Skin of body (tissue), 1 donor: ENCODE measurements at regions not wholly inside any gene's neighbourhood (a gene's known extent, or its start where the extent isn't known, plus 50 kb on each side); places are given as distances from the start of the nearest gene placed in this dataset.
A peak's percentile ranks its signal among the peaks of the same experiment; 100 is the strongest.
"Not testable (repeated sequence)": the region's sequence is repeated elsewhere in the genome, so short reads cannot be mapped to it uniquely, and the experiment has no call there.

Experiments used
- DNase-seq: peaks from one replicate; lab custom pipeline; 2025; lab: John Stamatoyannopoulos, UW

GRCh38 chrX:114017086-114017485 is 566.8 kb upstream of the HTR2C start:
- no peak for DNase-seq

GRCh38 chrX:114015966-114016365 is 567.9 kb upstream of the HTR2C start:
- no peak for DNase-seq

DNA sequence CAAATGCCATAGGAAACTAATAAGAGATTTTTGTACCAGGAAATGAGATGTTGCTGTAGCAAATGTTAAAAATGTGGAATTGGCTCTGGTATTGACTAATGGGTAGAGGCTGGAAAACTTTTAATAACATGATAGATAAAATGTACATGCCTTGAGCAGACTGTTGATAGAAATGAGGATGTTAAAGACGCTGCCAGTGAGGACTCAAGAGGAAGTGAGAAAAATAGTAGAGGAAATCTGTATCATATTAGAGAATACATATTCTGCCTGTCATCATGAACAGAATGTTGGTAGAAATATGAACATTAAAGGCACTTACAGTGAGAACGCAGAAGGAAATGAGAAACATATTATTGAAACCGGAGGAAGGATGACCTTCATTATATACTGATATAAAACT is 577.2 kb upstream of the HTR2C start:
- peak; percentile 1 for DNase-seq

- no peak for DNase-seq
These were observed 587.1 kb upstream of the HTR2C start for GRCh38 chrX:113996781-113997180.

- not testable (repeated sequence) for DNase-seq
These were observed 592.2 kb upstream of the HTR2C start for GRCh38 chrX:113991720-113992119.

GRCh38 chrX:113990669-113991068 is 593.2 kb upstream of the HTR2C start:
- DNase-seq = not testable (repeated sequence)

DNA sequence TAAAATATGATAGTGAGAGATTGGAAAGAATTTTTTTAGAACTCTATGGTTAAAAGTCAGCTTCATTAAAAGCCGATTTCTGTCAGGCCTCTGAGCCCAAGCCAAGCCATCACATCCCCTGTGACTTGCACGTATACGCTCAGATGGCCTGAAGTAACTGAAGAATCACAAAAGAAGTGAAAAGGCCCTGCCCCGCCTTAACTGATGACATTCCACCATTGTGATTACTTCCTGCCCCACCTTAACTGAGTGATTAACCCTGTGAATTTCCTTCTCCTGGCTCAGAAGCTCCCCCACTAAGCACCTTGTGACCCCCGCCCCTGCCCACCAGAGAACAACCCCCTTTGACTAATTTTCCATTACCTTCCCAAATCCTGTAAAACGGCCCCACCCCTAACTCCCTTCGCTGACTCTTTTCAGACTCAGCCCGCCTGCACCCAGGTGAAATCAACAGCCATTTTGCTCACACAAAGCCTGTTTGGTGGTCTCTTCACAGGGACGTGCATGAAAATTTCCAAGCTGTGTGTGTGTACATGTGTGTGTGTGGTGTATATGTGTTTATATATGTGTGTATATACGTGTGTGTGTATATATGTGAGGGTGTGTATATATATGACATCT is 595.5 kb upstream of the HTR2C start:
- DNase-seq = not testable (repeated sequence)

- no peak for DNase-seq
These were observed 597.5 kb upstream of the HTR2C start for GRCh38 chrX:113986427-113986826.

DNA sequence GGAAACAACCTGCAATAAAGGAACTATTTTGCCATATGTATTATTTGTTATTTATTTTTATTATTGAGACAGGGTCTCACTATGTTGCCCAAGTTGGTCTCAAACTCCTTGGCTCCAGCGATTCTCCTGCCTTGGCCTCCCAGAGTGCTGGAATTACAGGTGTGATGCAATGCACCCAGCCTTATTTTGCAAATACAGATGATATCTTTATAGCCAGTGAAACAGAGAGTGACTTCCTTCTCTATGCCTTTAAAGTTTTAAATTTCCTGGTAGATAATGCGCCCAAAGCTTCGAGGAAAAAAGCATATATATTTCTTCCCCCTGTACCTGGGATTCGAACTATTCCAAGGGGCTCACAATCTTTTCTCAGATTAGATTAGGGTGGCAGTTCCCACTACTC is 601.1 kb upstream of the HTR2C start:
- DNase-seq = no peak

GRCh38 chrX:113980953-113981352 is 602.9 kb upstream of the HTR2C start:
- DNase-seq = no peak

DNA sequence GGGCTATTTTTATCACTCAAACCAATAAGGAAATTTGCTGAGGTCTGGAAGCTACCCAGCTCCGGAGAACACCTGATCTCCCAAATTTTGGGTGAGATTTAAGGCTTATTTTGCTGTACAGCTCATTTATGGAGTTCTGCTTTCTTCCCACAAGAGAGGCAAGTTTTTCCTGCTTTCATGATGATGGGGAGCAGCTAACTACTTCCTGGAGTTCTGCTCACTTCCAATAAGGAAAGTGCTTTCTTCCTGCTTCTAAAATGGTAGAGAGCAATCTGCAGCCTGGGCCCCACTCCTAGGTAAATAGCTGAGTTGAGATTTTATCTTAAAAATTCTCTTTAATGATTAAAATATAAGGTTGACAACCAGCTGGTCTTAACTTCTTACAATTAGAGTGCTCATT is 606.0 kb upstream of the HTR2C start:
- no peak for DNase-seq

GRCh38 chrX:113975441-113975840 is 608.4 kb upstream of the HTR2C start:
- no peak for DNase-seq

GRCh38 chrX:113974881-113975280 is 609.0 kb upstream of the HTR2C start:
- DNase-seq = no peak

GRCh38 chrX:113973706-113974105 is 610.2 kb upstream of the HTR2C start:
- no peak for DNase-seq

DNA sequence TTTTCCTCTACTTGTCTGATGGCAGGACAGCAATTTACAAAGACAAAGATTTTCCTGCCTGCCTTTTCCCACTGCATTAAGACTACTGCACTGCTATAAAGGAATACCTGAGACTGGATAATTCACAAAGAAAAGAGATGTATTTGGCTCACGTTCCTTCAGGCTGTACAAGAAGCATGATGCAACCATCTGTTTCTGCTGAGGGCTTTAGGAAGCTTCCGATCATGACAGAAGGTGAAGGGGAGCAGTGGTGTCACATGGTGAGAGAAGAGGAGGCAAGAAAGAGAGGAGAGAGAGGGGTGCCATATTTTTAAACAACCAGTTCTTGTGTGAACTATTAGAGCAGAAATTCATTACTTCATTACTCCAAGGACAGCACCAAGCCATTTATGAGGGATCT is 617.1 kb upstream of the HTR2C start:
- no peak for DNase-seq

DNA sequence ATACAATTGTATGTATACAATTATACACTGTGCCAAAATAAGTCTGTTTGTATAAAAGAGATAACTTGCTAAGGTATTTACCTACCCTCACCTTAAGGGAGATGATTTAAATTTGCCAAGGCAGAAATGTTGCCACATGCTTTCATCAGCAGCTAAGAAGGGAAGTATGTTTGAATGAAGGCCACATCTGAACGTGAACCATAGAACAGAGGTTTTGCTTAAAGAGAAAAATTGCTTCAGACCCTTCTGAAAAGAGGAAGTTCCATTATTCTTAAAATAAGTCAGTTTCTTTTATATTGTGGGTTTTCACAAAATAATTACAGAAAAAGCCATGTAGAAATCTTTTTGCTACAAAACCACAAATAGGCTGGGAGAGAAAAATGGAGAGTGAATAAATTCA is 621.5 kb upstream of the HTR2C start:
- DNase-seq = no peak

GRCh38 chrX:113959912-113960626 is 623.8 kb upstream of the HTR2C start:
- no peak for DNase-seq

DNA sequence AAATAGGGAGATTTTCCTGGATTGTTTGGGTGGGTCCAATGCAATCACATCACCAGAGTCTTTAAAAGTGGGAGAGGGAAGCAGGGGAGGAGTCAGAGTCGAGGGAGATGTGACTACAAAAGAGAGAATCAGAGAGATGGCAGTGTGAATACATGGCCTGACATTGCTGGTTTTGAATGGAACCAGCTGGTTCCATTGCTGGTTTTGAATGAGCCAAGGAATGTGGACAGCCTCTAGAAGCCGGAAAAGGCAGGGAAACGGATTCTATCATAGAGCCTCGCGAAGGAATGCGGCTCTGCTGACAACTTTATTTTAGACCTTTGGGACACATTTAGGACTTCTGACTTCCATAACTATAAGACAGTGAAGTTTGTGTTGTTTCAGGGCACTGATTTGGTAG is 627.0 kb upstream of the HTR2C start:
- no peak for DNase-seq

DNA sequence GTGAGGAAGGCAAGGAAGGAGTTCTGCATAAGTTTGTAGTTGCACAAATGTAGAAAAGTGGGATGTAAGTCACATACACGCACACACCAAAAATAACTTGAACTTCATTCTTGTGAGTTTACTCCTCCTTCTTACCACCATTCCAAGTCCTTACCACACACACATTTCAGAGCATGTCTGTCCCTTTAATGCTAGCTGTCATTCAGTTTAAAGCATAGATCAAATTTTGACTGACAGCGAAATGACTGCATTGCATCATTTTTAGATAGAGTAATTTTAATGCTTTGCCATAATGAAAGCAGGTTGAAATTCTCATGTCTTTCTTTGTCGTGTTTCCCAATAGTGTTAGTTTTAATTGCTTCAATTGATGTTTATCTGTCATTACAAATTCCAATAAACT is 629.6 kb upstream of the HTR2C start:
- DNase-seq = no peak

DNA sequence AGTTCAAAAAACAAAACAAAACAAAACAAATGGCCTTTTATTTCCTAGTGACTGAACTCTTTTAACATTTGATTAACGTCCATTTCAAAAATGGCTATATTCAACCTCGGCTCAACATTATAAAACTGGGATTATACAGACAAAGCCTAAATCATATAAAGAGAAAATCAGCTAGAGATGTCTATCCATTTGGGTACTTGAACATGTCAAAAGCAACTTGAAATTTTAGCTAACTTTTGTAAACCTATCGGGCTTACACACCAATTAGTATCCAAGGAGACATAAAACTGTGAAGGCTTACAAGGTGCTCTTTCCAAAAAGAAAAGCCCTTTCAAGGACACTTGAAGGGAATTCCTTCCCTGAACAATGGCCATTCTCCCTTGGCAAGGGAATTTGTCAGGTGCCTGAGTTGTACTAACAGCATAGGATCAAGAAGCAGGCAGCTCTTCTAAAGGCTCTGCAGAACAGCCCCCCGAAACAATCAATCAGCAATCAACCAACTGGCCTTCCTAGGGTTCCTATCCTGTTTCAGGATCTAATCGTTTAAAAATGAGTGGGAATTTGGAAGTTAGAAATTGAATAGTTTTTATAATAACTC is 633.7 kb upstream of the HTR2C start:
- no peak for DNase-seq

- no peak for DNase-seq
These were observed 636.3 kb upstream of the HTR2C start for GRCh38 chrX:113947548-113947947.

DNA sequence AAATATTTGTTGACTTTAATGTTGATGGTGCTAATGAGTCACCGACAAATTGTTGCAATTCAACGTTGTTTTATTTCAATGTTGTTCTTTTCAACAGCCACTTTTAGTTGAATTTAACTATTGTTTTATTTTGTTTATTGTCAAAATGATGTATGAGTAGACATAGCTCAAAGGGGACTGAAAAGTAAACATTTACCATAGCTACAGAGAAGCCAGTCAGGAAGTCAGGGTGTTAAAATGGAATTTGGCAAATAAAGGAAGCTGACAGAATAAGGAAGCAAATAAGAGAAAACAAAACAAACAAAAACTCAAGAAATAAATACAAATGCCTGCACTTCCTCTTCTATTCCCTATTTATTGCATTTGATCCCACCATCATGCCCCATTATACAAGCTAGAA is 648.4 kb upstream of the HTR2C start:
- DNase-seq = no peak

- peak; percentile 41 for DNase-seq
These were observed 650.0 kb upstream of the HTR2C start for GRCh38 chrX:113933931-113934330.
